ENCODE measurements at regions not wholly inside any gene's neighbourhood (a gene's known extent, or its start where the extent isn't known, plus 50 kb on each side); places are given as distances from the start of the nearest gene placed in this dataset.

GRCh38 chr9:107733523-107733894 is 243.9 kb upstream of the KLF4 start:
- peaks cover 21 to 36% (median 23%) of the 10 kb centered on the region in 4 donors for H3K4me1 ChIP-seq
- DNase-seq, result peak; percentile 28
- H3K4me3 ChIP-seq, result peak overlapping the region in 1 of 4 donors; percentile 24
- in situ Hi-C loops (cut with MboI; ENCODE audit: low pct_ligation_motif_present in 1 of 4, low pct_unique_long_range_greater_than_20kb in 1 of 4, low sequenced_read_pairs in 3 of 4) (loop anchor here in 1 of 4 donors (25.0 kb wide), 1 partner anchor 246 kb away; the partner anchor contains the start of gene KLF4), intact Hi-C loops (cut with DNase I; ENCODE audit: low total_unique reads) (no loop called here)
- H3K27me3 ChIP-seq, result no peaks in the 10 kb centered on the region
- no peaks in the 10 kb centered on the region for H3K36me3 ChIP-seq
- peak in 2 of 3 donors; percentile 11 to 20 for TF ChIP-seq POLR2AphosphoS5 (IDR thresholded peaks at IDR 0.05)
- TF ChIP-seq EP300 (IDR thresholded peaks at IDR 0.05; ENCODE audit: low read depth), result peak; percentile 15
- no peak for TF ChIP-seq CTCF (IDR thresholded peaks at IDR 0.05)
- 20 to 56% methylated on average over 1 to 5 of the region's 5 CpGs for whole genome bisulfite sequencing, 2 donors (ENCODE audit: low coverage in 1 of 2)
- H3K27ac ChIP-seq, result peak overlapping the region; percentile 67 to 86 (median 80)
- no peaks in the 10 kb centered on the region for H3K9me3 ChIP-seq

- TF ChIP-seq POLR2AphosphoS5 (IDR thresholded peaks at IDR 0.05) (peak in 2 of 3 donors; percentile 40 to 57), POLR2A (IDR thresholded peaks at IDR 0.05) (no peak), CTCF (IDR thresholded peaks at IDR 0.05) (no peak), EP300 (IDR thresholded peaks at IDR 0.05; ENCODE audit: low read depth) (no peak)
- Histone ChIP-seq H3K4me3 (peak overlapping the region in 1 of 4 donors; percentile 24), H3K9me3 (no peaks in the 10 kb centered on the region), H3K27ac (peak overlapping the region; percentile 67 to 86 (median 80)), H3K4me1 (peaks cover 16 to 30% (median 18%) of the 10 kb centered on the region in 4 donors), H3K36me3 (no peaks in the 10 kb centered on the region), H3K27me3 (no peaks in the 10 kb centered on the region)
- in situ Hi-C loops (cut with MboI; ENCODE audit: low pct_ligation_motif_present in 1 of 4, low pct_unique_long_range_greater_than_20kb in 1 of 4, low sequenced_read_pairs in 3 of 4) (loop anchor here in 1 of 4 donors (25.0 kb wide), 1 partner anchor 246 kb away; the partner anchor contains the start of gene KLF4), intact Hi-C loops (cut with DNase I; ENCODE audit: low total_unique reads) (no loop called here)
- DNase-seq, result no peak
- WGBS, 2 donors (ENCODE audit: low coverage in 1 of 2), result 23 to 32% methylated on average over 4 to 8 of the region's 8 CpGs
These were observed 243.4 kb upstream of the KLF4 start for GRCh38 chr9:107732781-107733522.

GRCh38 chr9:107731115-107731762 is 241.7 kb upstream of the KLF4 start:
- peaks cover 12 to 22% (median 13%) of the 10 kb centered on the region in 4 donors for H3K4me1 ChIP-seq
- no peaks in the 10 kb centered on the region for H3K9me3 ChIP-seq
- intact Hi-C loops (cut with DNase I; ENCODE audit: low total_unique reads) (no loop called here), in situ Hi-C loops (cut with MboI; ENCODE audit: low pct_ligation_motif_present in 1 of 4, low pct_unique_long_range_greater_than_20kb in 1 of 4, low sequenced_read_pairs in 3 of 4) (loop anchor here in 1 of 4 donors (25.0 kb wide), 1 partner anchor 244 kb away; the partner anchor contains the start of gene KLF4)
- no peak overlapping the region for H3K4me3 ChIP-seq
- WGBS, 2 donors (ENCODE audit: low coverage in 1 of 2), result 89 to 96% methylated on average over 5 to 6 of the region's 6 CpGs
- H3K27ac ChIP-seq, result no peak overlapping the region
- H3K27me3 ChIP-seq, result no peaks in the 10 kb centered on the region
- DNase-seq, result no peak
- H3K36me3 ChIP-seq, result no peaks in the 10 kb centered on the region
- TF ChIP-seq POLR2AphosphoS5 (IDR thresholded peaks at IDR 0.05) (no peak), EP300 (IDR thresholded peaks at IDR 0.05; ENCODE audit: low read depth) (no peak), POLR2A (IDR thresholded peaks at IDR 0.05) (no peak), CTCF (IDR thresholded peaks at IDR 0.05) (no peak)

- no peak overlapping the region for H3K4me3 ChIP-seq
- in situ Hi-C loops (cut with MboI; ENCODE audit: low pct_ligation_motif_present in 1 of 4, low pct_unique_long_range_greater_than_20kb in 1 of 4, low sequenced_read_pairs in 3 of 4), result loop anchor here in 1 of 4 donors (25.0 kb wide), 1 partner anchor 243 kb away; the partner anchor contains the start of gene KLF4
- H3K36me3 ChIP-seq, result no peaks in the 10 kb centered on the region
- H3K4me1 ChIP-seq, result peaks cover 12 to 22% (median 13%) of the 10 kb centered on the region in 4 donors
- no peak overlapping the region for H3K27ac ChIP-seq
- no peaks in the 10 kb centered on the region for H3K9me3 ChIP-seq
- no peak for DNase-seq
- no peak for TF ChIP-seq POLR2A (IDR thresholded peaks at IDR 0.05)
- TF ChIP-seq EP300 (IDR thresholded peaks at IDR 0.05; ENCODE audit: low read depth), result no peak
- TF ChIP-seq CTCF (IDR thresholded peaks at IDR 0.05), result no peak
- TF ChIP-seq POLR2AphosphoS5 (IDR thresholded peaks at IDR 0.05), result no peak
- no peaks in the 10 kb centered on the region for H3K27me3 ChIP-seq
- WGBS, 2 donors (ENCODE audit: low coverage in 1 of 2), result 100% methylated on average over 1 of the region's 1 CpG; no CpG with 5 or more reads in 1 of the 2 donors
- intact Hi-C loops (cut with DNase I; ENCODE audit: low total_unique reads), result no loop called here
These were observed 241.1 kb upstream of the KLF4 start for GRCh38 chr9:107730666-107731065.

Measured in transverse colon (tissue), 4 donors.